Fibroblast of lung (primary cell): ENCODE measurements at regions not wholly inside any gene's neighbourhood (a gene's known extent, or its start where the extent isn't known, plus 50 kb on each side); places are given as distances from the start of the nearest gene placed in this dataset.
"Not testable (repeated sequence)": the region's sequence is repeated elsewhere in the genome, so short reads cannot be mapped to it uniquely, and the experiment has no call there.

Source experiments
- DNase-seq, 2 donors: peaks; one replicate each; pipeline versions ENCODE4 v3.0.0 to v3.0.0-alpha.2; 2010; ENCODE audit warnings: low read depth in 2 of 2
- H2AFZ ChIP-seq: 2 replicates; pipeline ENCODE4 v1.5.1; 2012; ENCODE audit warnings: low read length, control low read depth, inconsistent platforms
- H3K27ac ChIP-seq: 2 replicates; pipeline ENCODE4 v1.5.1; 2011; ENCODE audit warnings: low read length, control low read depth; ENCODE audit not compliant: insufficient read depth
- H3K27me3 ChIP-seq: 2 replicates; pipeline ENCODE4 v1.5.1; 2011; ENCODE audit warnings: mild to moderate bottlenecking, low read length; ENCODE audit not compliant: control insufficient read depth, insufficient read depth
- H3K36me3 ChIP-seq: 2 replicates; pipeline ENCODE4 v1.5.1; 2011; ENCODE audit warnings: low read length; ENCODE audit not compliant: control insufficient read depth, insufficient read depth
- H3K4me1 ChIP-seq: 2 replicates; pipeline ENCODE4 v1.5.1; 2011; ENCODE audit warnings: low read length; ENCODE audit not compliant: control insufficient read depth, insufficient read depth; ENCODE audit errors: extremely low read depth
- H3K4me2 ChIP-seq: 2 replicates; pipeline ENCODE4 v1.5.1; 2011; ENCODE audit warnings: low read length, control low read depth; ENCODE audit not compliant: insufficient read depth; ENCODE audit errors: extremely low read depth
- H3K4me3 ChIP-seq, 4 experiments: fragments of 200-600 bp in 1 of 4; sonication (generic) in 1 of 4; replicated peaks in 1 of 4; 2 replicates each; pipeline ENCODE4 v1.5.1; 2011 to 2016; ENCODE audit warnings: low read length in 4 of 4, low read depth in 3 of 4, mild to moderate bottlenecking in 3 of 4, control low read depth in 2 of 4, inconsistent platforms in 1 of 4, mixed read lengths in 1 of 4; ENCODE audit not compliant: insufficient read depth in 1 of 4; ENCODE audit errors: control extremely low read depth in 1 of 4
- H3K79me2 ChIP-seq: 2 replicates; pipeline ENCODE4 v1.5.1; 2012; ENCODE audit warnings: mild to moderate bottlenecking, low read length, inconsistent platforms; ENCODE audit not compliant: control insufficient read depth, insufficient read depth
- H3K9ac ChIP-seq: 2 replicates; pipeline ENCODE4 v1.5.1; 2011; ENCODE audit warnings: mild to moderate bottlenecking, low read length, control low read depth; ENCODE audit not compliant: insufficient read depth
- H3K9me3 ChIP-seq: 2 replicates; pipeline ENCODE4 v1.5.1; 2012; ENCODE audit warnings: low read depth, low read length; ENCODE audit not compliant: control insufficient read depth, insufficient read depth
- H4K20me1 ChIP-seq: 2 replicates; pipeline ENCODE4 v1.5.1; 2011; ENCODE audit warnings: low read length; ENCODE audit not compliant: control insufficient read depth, insufficient read depth; ENCODE audit errors: extremely low read depth
- EZH2 ChIP-seq: IDR thresholded peaks from 2 replicates; pipeline ENCODE4 v1.5.1; 2012; ENCODE audit warnings: low read length, control low read depth, mild to moderate bottlenecking; ENCODE audit errors: missing control alignments
- TF ChIP-seq, protein P1 (sequence below), 2 donors: IDR thresholded peaks in 1 of 2; conservative IDR thresholded peaks in 1 of 2; 1 replicate in 1 of 2; 2 replicates in 1 of 2; pipeline ENCODE4 v1.5.1; 2011 to 2012; ENCODE audit warnings: low read length in 2 of 2, control low read depth in 1 of 2, inconsistent platforms in 1 of 2, low read depth in 1 of 2, mild to moderate bottlenecking in 1 of 2

DNA sequence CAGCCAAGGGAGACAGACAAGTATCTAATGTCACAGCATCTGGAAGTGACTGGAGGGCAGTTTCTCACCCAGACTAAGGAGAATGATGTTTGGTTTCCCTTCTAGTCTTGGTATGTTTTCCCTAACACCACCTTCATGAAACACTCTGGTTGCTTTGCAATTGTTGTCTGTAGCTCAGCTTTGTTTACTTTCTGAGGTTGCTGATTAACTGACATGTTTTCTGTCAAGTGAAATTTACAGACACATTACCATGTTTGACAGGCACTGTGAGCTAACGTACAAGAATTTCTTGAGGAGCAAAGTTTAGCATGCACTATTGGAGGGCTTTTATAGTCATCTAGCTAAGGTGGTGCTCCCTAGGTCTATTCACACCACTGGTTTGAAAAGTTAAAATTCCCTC, 131.6 kb upstream of the NECTIN3 start:
- H2AFZ ChIP-seq = no peak overlapping the region
- H3K27ac ChIP-seq = no peak overlapping the region
- no peak overlapping the region for H3K9ac ChIP-seq
- no peaks in the 10 kb centered on the region for H3K4me1 ChIP-seq
- TF ChIP-seq EZH2 = no peak
- TF ChIP-seq, protein P1, sequence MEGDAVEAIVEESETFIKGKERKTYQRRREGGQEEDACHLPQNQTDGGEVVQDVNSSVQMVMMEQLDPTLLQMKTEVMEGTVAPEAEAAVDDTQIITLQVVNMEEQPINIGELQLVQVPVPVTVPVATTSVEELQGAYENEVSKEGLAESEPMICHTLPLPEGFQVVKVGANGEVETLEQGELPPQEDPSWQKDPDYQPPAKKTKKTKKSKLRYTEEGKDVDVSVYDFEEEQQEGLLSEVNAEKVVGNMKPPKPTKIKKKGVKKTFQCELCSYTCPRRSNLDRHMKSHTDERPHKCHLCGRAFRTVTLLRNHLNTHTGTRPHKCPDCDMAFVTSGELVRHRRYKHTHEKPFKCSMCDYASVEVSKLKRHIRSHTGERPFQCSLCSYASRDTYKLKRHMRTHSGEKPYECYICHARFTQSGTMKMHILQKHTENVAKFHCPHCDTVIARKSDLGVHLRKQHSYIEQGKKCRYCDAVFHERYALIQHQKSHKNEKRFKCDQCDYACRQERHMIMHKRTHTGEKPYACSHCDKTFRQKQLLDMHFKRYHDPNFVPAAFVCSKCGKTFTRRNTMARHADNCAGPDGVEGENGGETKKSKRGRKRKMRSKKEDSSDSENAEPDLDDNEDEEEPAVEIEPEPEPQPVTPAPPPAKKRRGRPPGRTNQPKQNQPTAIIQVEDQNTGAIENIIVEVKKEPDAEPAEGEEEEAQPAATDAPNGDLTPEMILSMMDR (conservative IDR thresholded peaks at IDR 0.05 in 1 of 2, IDR thresholded peaks at IDR 0.05 in 1 of 2; ENCODE audit: low read depth in 1 of 2, low read length in 2 of 2) = no peak
- H3K79me2 ChIP-seq = no peaks in the 10 kb centered on the region
- H3K4me3 ChIP-seq = no peak overlapping the region
- H4K20me1 ChIP-seq = no peaks in the 10 kb centered on the region
- no peaks in the 10 kb centered on the region for H3K9me3 ChIP-seq
- DNase-seq = no peak
- no peak overlapping the region for H3K4me2 ChIP-seq
- no peaks in the 10 kb centered on the region for H3K36me3 ChIP-seq
- H3K27me3 ChIP-seq = no peaks in the 10 kb centered on the region

- no peak overlapping the region for H3K27ac ChIP-seq
- no peaks in the 10 kb centered on the region for H3K9me3 ChIP-seq
- H4K20me1 ChIP-seq = no peaks in the 10 kb centered on the region
- no peaks in the 10 kb centered on the region for H3K27me3 ChIP-seq
- no peak overlapping the region for H2AFZ ChIP-seq
- no peaks in the 10 kb centered on the region for H3K4me1 ChIP-seq
- H3K9ac ChIP-seq = no peak overlapping the region
- no peak overlapping the region for H3K4me2 ChIP-seq
- no peak overlapping the region for H3K4me3 ChIP-seq
- DNase-seq = no peak
- TF ChIP-seq, protein P1 (conservative IDR thresholded peaks at IDR 0.05 in 1 of 2, IDR thresholded peaks at IDR 0.05 in 1 of 2; ENCODE audit: low read depth in 1 of 2, low read length in 2 of 2) = no peak
- TF ChIP-seq EZH2 = no peak
- no peaks in the 10 kb centered on the region for H3K36me3 ChIP-seq
- H3K79me2 ChIP-seq = no peaks in the 10 kb centered on the region
Observed at GRCh38 chr3:110944782-110945181, 126.8 kb upstream of the NECTIN3 start.

DNA sequence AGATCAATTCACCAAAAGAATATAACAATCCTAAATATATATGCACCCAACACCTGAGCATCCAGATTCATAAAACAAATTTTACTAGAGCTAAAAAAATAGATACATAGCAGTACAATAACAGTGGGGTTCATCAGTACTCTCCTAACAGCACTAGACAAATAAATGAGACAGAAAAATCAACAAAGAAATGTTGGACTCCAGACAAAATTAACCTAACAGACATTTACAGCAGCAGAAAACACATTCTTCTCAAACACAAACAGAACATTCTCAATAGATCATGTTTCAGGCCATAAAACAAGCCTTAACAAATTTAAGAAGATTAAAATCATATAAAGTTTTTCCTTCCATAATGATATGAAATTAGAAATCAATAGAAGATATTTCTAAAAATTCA, 124.8 kb upstream of the NECTIN3 start:
- Histone ChIP-seq H3K4me1 (no peaks in the 10 kb centered on the region), H3K36me3 (no peaks in the 10 kb centered on the region), H3K4me3 (no peak overlapping the region), H4K20me1 (no peaks in the 10 kb centered on the region), H3K9me3 (no peaks in the 10 kb centered on the region), H3K27me3 (no peaks in the 10 kb centered on the region), H3K4me2 (no peak overlapping the region), H2AFZ (no peak overlapping the region), H3K9ac (no peak overlapping the region), H3K27ac (no peak overlapping the region), H3K79me2 (no peaks in the 10 kb centered on the region)
- TF ChIP-seq, protein P1 (conservative IDR thresholded peaks at IDR 0.05 in 1 of 2, IDR thresholded peaks at IDR 0.05 in 1 of 2; ENCODE audit: low read depth in 1 of 2, low read length in 2 of 2) = no peak
- TF ChIP-seq EZH2 = no peak
- DNase-seq = no peak

DNA sequence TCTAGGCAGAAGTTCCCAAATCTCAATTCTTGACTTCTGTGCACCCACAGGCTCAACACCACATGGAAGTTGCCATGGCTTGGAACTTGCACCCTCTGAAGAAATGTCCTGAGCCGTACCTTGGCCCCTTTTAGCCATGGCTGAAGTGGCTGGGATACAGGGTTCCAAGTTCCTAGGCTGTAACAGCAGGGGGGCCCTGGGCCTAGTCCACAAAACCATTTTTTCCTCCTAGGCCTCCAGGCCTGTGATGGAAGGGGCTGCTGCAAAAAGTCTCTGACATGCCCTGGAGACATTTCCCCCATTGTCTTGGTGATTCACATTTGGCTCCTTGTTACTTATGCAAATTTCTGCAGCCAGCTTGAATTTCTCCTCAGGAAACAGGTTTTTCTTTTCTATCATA, 122.4 kb upstream of the NECTIN3 start:
- not testable (repeated sequence) for H3K9me3 ChIP-seq, H3K27ac ChIP-seq, H2AFZ ChIP-seq, H3K9ac ChIP-seq, DNase-seq, H3K4me3 ChIP-seq, H3K79me2 ChIP-seq, H3K27me3 ChIP-seq, H4K20me1 ChIP-seq, H3K4me1 ChIP-seq, H3K4me2 ChIP-seq, H3K36me3 ChIP-seq
